Superior temporal gyrus (tissue), 1 donor: ENCODE measurements at regions not wholly inside any gene's neighbourhood (a gene's known extent, or its start where the extent isn't known, plus 50 kb on each side); places are given as distances from the start of the nearest gene placed in this dataset.

ENCODE experiments used
- DNase-seq: peaks from one replicate; pipeline ENCODE4 v3.0.0-alpha.2; 2016; ENCODE audit errors: extremely low spot score

- no peak for DNase-seq
These were observed 68.8 kb upstream of the ARHGAP18 start for GRCh38 chr6:129778793-129779192.

GRCh38 chr6:129777371-129777770, 67.4 kb upstream of the ARHGAP18 start:
- no peak for DNase-seq

DNA sequence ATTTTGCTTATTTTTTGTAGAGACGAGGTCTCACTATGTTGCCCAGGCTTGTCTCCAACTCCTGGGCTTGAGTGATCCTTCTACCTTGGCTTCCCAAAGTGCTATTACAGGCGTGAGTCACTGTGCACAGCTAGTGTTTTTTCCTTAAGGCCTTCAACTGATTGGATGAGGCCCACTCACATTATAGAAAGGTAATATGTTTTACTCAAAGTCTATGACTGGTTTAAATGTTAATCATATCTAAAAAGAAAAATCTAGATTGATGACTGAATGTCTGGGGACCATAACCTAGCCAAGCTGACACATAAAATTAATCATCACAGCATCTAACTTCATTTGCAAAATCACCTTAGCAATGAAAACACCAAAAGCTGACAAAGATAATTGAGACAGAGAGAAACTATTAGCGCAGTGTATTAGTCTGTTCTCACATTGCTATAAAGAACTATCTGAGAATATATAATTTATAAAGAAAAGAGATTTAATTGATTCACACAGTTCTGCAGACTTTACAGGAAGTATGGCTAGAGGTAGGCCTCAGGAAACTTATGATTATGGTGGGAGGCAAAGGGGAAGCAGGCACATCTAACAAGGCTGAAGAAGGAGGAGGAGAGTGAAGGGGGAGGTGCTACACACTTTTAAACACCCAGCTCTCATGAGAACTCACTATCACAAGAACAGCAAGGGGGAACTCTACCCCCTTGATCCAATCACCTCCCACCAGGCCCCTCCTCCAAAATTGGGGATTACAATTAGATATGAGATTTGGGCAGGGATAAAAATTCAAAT, 66.8 kb upstream of the ARHGAP18 start:
- no peak for DNase-seq

DNA sequence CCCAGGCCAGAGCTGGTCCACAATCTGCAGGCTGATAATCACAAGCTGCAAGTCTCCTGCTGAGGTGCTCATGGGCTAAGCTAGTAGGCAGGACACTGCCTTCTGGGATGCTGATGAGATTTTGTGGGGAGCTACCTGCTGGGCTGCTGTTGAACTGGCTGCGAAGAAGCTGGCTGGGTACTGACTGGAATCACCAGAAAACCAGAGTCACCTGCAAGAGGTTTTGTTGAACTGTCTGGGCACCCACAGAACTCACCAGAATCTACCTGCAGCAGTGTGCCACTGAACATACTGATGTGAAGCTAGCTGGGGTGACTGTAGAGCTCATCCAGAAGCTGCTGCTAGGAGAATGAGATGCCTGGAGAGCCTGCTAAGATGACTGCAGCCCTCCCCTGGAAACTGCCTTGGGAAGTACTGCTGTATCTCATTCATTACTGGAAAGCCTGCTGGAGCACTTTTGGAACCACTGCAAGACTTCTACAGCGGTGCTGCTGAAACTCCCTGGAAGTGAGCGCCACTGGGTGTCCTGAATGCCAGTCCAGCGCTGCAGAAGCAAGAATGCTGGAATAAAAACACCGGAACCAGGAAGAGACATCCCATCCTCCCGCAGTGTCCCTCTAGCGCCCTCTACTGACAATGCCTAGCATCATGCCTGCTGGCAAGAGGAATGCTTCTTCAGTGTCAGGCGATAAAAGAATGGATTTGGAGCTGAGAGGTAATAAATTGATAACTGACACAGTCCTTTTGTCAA, 64.9 kb upstream of the ARHGAP18 start:
- peak; percentile 94 for DNase-seq

DNA sequence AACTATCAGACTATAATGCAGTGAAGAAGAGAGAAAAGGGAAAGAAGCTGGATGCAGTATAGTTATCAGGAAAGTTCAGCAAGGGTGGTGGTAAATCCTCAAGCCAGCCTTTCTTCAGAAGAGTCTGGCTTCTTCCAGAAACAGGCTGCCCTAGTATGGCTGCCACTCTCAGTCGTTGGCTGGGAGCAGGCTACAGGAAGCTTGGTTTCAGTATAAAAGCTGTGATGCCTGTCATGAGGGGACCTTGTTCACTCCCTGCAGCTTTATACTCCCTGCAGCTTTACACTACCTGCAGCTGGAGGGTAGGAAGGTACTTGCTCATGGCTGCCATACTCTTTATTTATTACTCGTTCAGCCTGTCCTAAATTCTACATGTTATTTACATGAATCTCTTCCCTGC, 63.3 kb upstream of the ARHGAP18 start:
- no peak for DNase-seq

GRCh38 chr6:129771678-129772077, 61.7 kb upstream of the ARHGAP18 start:
- DNase-seq = no peak

GRCh38 chr6:129767776-129768485, 58.0 kb upstream of the ARHGAP18 start:
- DNase-seq = no peak

- peak; percentile 65 for DNase-seq
These were observed 57.2 kb upstream of the ARHGAP18 start for GRCh38 chr6:129766959-129767728.

- no peak for DNase-seq
These were observed 54.9 kb upstream of the ARHGAP18 start for GRCh38 chr6:129764761-129765407.

DNA sequence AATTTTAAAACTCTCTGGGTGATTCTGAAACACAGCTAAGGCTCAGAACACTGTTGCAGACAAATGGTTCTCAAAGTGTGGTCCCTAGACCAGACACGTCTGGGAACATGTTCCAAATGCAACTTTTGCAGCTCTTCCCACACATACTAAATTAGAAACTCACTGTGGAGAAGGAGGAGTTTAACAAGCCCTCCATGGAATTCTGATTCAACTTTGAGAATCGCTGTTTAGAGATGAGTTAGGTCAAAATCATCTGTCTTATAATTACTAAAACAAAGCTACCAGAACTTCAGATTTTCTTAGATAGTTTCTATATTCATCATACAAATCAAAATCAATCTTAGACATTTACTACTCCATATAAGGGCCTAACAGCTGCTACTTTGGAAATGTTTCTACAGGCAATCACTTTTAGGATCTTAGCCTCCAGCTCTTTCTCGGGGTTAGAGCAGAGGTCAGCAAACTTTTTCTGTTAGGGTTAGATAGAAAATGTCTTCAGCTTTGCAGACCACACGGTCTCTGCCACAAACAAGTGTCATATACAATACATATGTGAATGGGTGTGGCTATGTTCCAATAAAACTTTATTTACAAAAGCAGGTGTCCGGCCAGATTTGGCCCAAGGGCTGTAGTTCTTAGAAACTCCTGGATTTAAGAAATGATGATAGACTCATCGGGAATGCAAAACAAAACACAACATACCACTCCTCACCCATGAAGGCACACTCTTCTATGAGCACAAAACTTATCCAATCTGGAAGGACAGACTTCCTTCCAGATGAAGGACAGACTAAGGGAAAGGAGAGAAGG, 50.0 kb upstream of the ARHGAP18 start:
- no peak for DNase-seq
